Cardiac septum (tissue), 1 donor: ENCODE measurements at regions not wholly inside any gene's neighbourhood (a gene's known extent, or its start where the extent isn't known, plus 50 kb on each side); places are given as distances from the start of the nearest gene placed in this dataset.

ENCODE experiments used
- DNase-seq: peaks from one replicate; pipeline ENCODE4 v3.0.0-alpha.2; 2020; ENCODE audit warnings: low spot score
- intact Hi-C: fragments of 100-400 bp; cut with DNase I; formaldehyde crosslinking; loops from one replicate; pipeline ENCODE4 v1.14.0; 2022
- donor health status: DM: no; HTN: no; CAD: no.

DNA sequence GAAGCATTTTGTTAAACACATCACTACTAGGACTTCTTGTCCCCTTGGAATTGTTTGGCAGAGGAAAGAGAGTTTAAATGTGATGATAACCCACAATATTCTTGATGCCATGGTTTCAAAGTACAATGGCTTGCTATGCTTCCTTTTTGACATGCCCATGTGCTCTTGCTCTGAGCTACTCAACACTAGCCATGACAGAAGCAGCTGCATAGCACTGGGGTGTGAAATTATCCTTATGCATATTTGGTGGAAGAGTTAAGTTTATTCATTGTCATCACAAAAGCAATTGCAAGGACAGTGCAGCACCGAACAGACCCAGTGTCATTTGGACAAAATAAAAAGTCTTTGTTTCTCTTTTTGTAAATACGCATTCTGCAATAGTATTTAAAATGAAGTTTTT lies 209.9 kb upstream of the CDH20 start:
- no peak for DNase-seq
- intact Hi-C loops: no loop called here

DNA sequence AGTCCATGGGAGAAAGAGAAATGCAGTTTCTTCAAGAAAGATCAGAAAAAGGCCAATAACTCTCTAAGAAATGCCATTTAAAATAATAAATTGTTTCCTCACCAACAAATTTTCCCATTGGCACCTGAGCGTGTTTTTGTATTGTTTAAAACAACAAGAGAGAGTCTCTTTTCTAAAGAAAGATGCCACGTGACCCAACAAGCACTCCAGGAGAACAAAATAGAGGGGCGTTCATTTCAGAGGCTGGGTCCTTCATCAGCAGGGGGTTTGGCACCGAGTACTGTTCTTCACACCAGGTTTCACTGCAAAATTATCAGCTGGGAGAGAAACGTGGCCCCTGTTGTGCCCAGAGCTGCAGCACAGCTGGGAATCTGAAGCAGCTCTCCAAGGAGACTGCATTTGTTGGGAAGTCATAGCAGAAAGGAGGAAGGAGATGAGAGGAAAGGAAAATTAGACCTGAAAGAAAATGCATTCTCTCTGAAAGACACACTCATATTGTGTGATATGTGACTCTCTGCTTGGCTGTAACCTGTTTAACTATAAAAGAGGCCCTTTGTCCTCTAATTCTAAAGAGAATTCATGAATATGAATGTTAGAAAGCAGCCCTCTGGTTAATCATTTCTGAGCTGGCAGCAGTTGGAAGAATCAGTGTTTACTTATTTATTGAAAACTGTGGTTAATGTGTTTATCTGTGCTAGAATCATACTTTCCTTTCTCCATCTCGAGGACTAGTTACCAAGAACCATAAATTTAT lies 205.3 kb upstream of the CDH20 start:
- intact Hi-C loops: no loop called here
- DNase-seq: no peak

DNA sequence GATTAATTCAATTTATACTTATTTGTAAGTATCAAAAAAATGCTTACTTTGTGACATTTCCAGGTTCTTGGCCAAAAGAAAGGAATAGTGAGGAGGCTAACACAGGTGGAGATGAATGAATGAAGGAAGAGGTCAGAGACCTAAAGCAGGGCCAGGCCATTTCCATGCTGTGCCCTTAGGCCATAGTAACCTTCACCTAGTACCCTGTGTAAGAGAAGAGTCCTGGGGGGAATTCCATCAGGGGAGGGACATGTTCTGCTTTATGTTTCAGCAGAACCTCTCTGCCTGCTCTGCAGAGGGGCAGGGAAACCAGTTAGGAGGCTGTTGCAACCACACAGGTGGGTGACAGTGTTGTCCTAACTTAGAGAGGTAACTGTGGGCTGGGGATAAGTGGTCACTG lies 204.2 kb upstream of the CDH20 start:
- no peak for DNase-seq
- intact Hi-C loops: no loop called here

DNA sequence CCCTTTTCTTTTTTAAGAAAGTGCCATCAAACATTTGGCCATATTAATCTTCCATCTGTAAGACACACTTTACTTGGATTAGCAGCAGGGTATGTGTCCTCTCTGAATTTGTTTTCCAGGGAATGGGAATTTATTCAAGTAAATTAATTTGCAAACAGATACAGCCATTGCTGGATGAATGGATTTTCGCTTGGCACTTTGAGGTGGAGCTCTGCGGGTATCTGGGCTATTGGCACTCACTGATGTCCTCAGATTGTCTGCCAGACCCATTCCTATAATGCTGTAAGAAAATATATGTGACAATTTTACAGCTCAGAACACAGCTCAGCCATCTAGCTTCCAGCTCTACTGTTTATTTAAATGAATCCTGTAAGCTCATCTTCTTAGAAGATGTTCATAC lies 201.2 kb upstream of the CDH20 start:
- no peak for DNase-seq
- intact Hi-C loops: no loop called here

DNA sequence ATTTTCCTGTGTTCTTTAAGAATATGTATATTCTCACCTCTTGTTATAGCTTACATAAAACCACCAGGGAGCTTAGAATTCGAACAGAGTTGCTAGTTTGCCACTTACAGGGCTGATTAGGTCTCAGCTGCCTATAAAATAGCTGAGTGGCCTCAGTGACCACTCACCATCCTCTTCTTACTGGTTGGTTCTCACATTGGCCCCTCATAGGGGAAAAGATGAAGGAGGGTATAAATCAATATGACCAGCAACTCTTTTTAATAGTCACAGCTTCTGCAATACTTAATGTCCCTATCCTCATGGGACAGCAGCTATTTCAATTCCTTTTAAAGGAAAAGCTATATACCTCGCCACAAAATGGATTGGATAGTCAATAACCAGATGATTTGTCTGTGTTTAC lies 199.4 kb upstream of the CDH20 start:
- intact Hi-C loops: no loop called here
- no peak for DNase-seq

DNA sequence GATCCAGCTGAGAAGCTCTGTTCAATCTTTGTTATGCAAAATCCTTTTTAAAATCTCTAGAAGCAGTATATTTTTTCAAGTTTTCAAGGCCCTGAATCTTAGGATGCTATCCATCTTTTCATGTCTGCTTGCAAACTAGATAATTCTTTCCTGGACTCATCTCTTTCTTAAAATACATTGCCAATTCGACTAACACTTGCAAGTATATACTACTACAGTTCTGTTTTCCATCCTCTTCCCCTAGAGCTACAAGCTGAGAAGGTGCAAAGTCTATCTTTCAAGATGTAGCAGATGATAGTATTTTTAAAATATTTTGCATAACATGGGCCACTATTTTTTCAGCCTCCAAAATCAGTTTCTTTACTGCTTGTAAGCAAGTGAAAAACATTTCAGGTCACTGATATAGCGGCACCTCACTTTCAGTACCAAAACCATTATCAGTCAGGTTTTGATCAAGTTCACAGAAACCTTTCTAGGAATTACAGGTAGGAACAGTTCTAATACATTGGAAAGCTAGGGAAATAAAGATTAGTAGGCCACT lies 196.4 kb upstream of the CDH20 start:
- intact Hi-C loops: no loop called here
- no peak for DNase-seq

DNA sequence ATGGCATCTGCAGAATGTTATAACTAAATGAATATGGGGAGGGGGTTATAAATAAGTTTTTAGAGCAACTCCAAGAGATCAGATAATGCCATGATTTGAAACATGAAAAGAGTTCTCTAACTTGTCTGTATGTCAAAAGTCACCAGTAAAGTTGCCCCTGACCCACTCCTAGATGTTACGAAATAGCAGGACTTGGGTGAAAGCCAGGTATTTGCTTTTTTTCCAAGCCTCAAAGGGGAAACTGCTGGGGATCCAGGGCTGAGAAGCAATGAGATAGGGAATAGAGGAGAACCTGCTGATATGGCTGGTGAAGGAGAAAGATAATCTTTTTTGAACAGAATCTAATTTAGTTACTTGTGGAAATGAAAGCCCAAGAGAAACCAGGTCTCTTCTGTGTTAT lies 191.5 kb upstream of the CDH20 start:
- no peak for DNase-seq
- intact Hi-C loops: no loop called here

DNA sequence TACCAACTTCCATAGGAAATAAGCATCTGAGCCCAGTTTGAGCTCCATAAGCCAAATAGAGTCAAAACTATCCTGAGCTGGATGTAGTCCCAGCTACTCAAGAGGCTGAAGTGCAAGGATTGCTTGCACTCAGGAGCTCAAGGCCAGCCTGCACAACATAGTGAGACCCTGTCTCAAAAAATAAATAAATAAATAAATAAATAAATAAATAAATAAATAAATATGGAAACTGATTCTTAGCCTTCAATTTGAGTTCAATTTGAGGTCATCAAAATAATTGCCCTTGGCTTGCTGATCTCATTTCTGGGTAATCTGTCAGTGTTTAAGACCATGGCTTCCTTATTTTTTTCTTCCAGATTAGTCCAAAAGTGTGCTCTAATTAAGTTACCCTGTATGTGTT lies 184.9 kb upstream of the CDH20 start:
- intact Hi-C loops: no loop called here

DNA sequence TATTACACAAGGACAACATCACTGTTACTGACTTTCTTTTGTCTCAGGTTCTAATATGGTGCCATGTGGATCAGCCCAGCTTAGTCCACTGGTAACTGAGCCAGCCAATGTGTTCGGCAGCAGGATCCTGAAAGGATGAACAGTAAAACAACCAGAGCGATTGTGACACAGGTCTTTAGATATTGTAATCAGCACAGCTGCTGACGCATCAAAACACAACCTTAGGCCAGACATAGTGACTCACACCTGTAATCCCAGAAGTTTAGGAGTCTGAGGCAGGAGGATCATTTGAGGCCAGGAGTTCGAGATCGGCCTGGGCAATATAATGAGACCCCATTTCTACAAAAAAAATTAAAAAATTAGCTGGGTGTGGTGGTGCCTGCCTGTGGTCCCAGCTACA lies 183.4 kb upstream of the CDH20 start:
- no peak for DNase-seq
- intact Hi-C loops: no loop called here

More for the DNA sequence above, 184.9 kb upstream of the CDH20 start:
- DNase-seq: no peak

DNA sequence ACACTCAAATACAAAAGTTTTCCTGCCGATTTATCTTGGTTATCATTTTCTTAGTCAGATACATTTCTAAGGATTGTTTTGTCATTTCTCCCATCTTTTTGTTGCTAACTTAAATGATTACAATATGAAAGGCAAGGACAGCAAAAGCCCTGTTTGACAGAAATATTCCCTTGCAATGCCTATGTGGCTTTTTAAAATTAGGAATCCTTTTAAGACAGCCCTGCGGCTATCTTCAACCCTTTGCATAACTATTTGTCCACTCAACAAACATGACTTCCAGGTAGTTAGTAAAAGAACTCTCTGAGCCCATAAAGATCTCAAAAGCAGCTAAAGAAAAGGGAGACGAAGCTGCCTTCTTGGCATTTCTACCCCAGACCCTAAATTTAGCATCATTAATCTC lies 179.7 kb upstream of the CDH20 start:
- no peak for DNase-seq
- intact Hi-C loops: no loop called here

DNA sequence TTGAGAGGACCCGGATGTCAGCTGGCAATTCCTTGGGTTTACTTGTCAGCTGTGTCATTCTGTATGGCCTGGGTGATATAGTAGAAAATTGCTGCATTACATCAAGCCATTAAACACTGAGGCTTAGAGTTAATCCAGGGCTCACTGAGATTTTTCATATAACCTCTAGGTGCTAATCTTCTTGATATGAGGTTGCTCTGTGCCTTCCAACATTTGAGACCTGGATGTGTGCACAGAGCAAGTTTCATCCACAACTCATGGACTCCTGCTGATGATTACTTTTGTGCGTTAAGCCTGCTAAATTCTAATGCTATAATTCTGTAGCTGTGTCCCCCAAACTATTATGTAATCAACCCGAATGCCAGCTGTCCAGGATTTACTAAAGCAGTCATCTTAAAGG lies 178.4 kb upstream of the CDH20 start:
- intact Hi-C loops: no loop called here
- no peak for DNase-seq

DNA sequence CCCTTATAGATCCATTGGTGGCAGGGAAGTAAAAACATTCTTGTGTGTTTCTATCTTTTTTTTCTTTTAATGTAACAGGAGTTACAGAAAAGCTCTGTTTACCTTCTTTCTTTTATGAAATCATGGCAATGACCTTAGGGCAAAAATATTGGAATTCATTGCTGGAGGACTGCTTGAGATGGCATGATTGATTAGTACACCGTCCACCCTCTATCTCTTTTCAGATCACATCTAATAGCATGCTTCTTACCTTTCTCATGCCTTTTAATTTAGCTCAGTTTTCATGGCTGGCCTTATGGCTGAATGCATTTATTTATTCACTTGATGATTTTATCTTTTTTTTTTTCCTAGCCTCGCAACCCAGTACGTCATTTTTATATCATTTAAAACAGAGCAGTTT lies 177.6 kb upstream of the CDH20 start:
- no peak for DNase-seq

DNA sequence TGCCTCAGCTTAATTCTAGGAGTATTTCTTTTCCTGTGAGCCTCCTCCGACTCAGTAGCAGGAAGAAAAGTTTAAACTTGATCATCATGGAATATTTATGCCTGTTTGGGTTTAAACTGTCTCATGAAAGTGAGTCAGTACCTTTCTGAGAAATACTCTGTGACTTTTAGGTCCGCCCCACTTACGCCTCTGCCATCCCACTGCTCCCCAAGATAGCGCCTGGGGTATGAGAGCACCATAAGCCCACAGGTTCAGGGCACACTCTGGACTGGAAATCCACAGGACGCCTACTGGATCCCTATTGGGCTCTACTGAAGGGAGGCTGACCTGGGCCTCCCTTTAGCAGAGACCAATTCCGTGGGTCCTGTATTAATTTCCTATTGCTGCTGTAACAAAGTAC lies 175.8 kb upstream of the CDH20 start:
- no peak for DNase-seq
- intact Hi-C loops: no loop called here

More for the DNA sequence above, 177.6 kb upstream of the CDH20 start:
- intact Hi-C loops: no loop called here

DNA sequence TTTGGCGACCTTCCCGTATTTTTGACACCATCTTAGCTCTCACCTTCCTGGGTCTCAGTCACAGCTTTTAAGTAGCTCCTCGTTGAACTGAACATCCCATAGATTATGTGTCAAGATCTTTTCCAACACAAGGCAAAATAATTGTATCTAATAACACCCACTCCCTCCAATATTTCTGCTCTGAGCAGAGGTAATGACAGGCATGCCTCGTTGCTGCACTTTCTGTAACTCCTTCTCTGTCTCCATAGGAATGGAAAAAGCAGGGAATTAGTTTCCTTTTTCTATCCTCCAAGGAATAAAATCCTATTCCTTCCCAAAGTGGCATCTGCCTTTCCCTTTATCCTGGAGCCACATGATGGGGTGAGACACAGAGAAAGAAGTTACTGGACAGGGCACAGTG lies 174.0 kb upstream of the CDH20 start:
- no peak for DNase-seq
- intact Hi-C loops: no loop called here

DNA sequence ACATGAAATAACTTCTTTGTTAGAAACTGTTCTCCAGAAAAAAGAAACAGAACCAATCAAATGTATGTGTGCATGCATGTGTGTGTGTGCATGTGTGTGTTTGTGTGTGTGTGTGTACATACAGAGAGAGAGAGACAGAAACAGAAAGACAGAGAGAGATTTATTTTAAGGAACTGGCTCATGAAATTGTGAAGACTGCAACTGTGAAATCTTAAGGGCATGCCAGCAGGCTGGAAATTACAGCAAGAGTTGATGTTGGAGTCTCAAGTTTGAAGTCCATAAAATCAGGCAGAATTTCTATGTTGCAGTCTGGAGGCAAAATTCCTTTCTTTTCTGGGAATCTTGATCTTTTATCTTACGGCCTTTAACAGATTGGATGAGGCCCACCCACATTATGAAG lies 168.9 kb upstream of the CDH20 start:
- intact Hi-C loops: no loop called here
- DNase-seq: no peak

DNA sequence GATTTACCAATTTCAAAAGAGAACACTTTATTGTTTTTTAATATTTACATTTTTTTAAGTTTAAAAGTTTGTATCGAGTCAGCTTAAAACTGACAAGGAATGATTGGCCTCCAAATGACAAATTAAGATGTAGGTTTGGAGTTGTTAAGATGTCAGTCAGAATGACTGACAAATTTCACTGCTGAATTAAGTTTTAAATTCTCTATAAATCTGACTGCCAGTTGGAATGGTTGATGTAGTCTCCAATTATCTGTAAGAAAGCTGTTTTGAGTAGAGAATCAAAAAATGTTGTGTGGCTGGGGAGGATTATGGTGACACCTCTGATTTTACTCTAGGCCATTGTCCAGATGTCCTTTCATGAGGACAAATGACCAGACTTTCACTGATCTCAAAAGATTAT lies 165.3 kb upstream of the CDH20 start:
- intact Hi-C loops: no loop called here
- DNase-seq: no peak

DNA sequence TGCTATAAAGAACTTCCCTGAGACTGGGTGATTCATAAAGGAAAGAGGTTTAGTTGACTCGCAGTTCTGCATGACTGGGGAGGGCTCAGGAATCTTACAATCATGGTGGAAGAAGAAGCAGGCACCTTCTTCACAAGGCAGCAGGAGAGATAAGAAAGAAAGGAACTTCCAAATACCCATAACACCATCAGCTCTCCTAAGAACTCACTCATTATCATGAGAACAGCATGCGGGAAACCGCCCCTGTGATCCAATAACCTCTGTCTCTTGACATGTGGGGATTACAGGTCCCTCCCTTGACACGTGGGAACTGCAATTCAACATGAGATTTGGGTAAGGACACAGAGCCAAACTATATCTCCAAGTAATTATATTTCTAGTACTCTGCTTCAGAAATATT lies 163.8 kb upstream of the CDH20 start:
- intact Hi-C loops: no loop called here

DNA sequence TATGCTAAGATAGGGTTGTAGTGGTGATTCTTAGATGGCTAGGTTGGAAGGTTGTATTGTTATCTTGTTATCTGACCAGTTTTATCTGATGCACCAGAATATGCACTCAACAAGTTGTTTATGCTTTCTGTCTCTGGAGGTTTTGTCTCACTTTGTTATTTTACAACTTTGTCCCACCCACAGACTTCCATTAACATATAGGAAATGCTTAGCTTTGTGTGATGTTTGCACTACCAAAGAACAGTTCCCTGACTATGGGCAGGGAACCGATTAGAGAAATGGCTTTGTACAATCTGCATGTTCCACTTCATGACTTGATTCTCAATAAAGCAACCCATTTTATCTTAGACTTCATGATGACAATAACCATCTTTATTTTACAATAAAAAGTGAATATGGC lies 160.6 kb upstream of the CDH20 start:
- DNase-seq: no peak
- intact Hi-C loops: no loop called here

More for the DNA sequence above, 163.8 kb upstream of the CDH20 start:
- no peak for DNase-seq

DNA sequence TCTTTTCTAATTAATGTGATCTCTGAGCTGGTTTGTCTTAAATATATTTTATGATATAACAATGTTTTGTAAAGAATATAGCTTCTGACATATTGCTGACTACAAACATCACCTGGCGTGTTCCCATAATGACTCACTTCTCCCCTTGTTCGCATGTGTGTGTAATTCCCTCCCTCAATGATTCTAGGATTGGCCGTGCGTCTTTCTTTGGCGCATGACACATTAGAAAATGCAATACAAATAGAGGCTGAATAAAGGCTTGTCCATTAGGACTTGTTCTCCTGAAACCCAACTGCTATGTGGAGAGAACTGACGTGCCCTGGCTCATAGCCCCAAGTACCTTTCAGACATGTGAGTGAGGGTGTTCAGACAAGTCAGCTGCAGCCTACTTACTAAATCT lies 159.7 kb upstream of the CDH20 start:
- DNase-seq: no peak
- intact Hi-C loops: no loop called here

DNA sequence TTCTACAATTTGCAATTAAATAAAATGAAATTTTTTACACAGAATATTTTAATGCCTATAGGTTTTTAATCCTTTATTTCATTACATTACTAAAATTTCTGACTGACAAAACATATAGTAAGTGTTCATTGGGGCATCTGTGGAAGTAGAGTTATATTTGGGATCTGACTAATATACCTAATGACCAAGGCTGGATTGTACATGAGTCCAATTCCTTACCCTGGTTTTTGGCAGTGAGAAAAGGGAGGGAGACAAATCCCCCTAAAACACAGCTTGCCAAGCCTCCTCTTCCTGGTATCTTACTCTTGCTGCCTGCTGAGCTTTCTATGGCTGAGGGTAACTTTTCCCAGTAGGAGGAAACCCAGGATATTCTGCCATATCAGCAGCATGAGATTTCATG lies 149.4 kb upstream of the CDH20 start:
- intact Hi-C loops: no loop called here

DNA sequence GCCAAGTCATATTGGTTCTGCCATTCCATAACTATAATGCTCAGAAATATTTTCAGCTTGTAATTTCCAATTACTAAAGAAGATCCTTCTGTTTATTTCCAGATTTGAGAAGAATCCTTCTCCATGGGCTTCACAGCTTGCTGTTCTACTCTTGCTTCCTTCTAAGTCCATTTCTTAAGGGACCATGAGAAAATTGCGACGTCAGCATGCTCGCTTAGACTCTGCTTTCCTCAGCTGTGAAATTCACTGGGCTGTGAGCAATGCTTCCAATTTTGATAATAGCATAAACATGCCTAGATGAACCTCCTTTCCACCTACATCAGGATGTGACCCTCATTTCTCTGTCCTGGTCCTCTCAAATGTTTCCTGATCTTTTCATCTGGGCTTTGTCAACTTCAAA lies 145.3 kb upstream of the CDH20 start:
- DNase-seq: no peak
- intact Hi-C loops: no loop called here

More for the DNA sequence above, 149.4 kb upstream of the CDH20 start:
- no peak for DNase-seq

DNA sequence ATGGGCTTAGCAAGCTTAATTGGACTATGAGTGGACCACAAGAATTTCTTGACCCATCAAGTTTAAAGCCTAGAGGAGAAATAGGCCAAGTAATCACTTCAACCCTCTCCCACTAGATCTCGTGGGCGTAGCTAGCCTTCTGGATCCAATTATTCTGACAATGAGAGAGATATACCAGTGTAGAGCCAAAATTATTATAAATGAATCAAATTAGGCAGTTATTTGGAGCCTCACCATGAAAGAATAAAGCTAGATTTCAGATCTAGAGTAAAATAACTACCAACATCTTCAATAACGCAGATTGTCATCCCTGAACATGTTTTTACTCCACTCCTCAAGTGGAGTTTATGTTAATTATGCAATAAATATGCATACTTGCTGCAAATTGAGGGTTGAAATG lies 143.9 kb upstream of the CDH20 start:
- no peak for DNase-seq
- intact Hi-C loops: no loop called here
